Fibroblast of the aortic adventitia (primary cell): ENCODE measurements at regions not wholly inside any gene's neighbourhood (a gene's known extent, or its start where the extent isn't known, plus 50 kb on each side); places are given as distances from the start of the nearest gene placed in this dataset.

Experiments
- DNase-seq: peaks from one replicate; pipeline ENCODE4 v3.0.0-alpha.2; 2010; ENCODE audit warnings: low read depth
- H3K4me3 ChIP-seq: 2 replicates; pipeline ENCODE4 v1.5.1; 2011; ENCODE audit warnings: low read depth, mild to moderate bottlenecking, control low read depth, low read length, moderate library complexity
- CTCF ChIP-seq: IDR thresholded peaks from 2 replicates; pipeline ENCODE4 v1.5.1; 2011; ENCODE audit warnings: mild to moderate bottlenecking, low read length, control low read depth, inconsistent platforms; ENCODE audit not compliant: insufficient read depth

DNA sequence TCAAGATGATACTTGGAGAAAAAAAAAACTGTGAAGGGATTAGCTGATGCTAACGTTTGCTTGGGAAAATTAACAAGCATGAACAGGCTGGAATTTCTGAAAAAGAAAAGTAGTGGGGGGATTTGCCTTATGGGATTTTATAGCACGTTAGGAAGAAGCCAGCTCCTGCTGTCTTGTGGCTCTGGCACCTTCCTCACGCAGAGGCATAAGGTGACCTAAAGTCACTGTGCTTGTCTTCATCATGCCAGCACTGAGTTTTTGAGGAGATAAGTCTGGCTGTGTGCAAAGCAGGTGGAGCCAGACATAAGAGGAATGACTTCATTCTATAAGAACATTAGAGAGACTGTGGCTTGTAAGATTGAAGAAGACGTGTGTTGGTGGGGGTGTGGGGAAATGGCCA, 94.4 kb upstream of the MAP1B start:
- no peak for TF ChIP-seq CTCF
- no peak overlapping the region for H3K4me3 ChIP-seq
- DNase-seq = no peak

- DNase-seq = peak; percentile 63
- no peak overlapping the region for H3K4me3 ChIP-seq
- TF ChIP-seq CTCF = no peak
These were observed 93.3 kb upstream of the MAP1B start for GRCh38 chr5:72013766-72014624.

DNA sequence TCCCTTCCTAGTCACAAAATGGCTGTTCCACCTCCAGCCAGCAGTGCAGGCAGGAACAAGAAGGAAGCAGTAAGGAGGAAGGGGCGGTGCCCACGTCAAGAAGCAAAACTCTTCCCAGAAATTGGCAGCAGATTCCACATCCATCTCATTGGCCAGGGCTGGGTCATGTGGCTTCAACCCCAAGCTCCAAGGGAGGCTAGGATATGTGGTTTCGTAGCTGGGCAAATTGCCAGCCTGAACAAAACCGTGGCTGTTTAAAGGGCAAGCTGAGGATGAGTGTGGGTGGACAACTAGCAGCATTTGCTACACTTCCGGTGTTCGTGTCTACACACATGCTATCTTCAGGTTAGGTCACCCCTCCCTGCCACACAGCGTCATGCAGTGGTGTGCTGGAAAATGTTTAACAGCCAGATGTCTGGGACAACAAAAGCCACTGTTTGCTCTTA, 92.1 kb upstream of the MAP1B start:
- no peak for TF ChIP-seq CTCF
- H3K4me3 ChIP-seq = no peak overlapping the region
- DNase-seq = peak; percentile 92

- TF ChIP-seq CTCF = peak; percentile 82
- no peak overlapping the region for H3K4me3 ChIP-seq
- peak; percentile 32 for DNase-seq
These were observed 89.0 kb upstream of the MAP1B start for GRCh38 chr5:72018143-72018803.

DNA sequence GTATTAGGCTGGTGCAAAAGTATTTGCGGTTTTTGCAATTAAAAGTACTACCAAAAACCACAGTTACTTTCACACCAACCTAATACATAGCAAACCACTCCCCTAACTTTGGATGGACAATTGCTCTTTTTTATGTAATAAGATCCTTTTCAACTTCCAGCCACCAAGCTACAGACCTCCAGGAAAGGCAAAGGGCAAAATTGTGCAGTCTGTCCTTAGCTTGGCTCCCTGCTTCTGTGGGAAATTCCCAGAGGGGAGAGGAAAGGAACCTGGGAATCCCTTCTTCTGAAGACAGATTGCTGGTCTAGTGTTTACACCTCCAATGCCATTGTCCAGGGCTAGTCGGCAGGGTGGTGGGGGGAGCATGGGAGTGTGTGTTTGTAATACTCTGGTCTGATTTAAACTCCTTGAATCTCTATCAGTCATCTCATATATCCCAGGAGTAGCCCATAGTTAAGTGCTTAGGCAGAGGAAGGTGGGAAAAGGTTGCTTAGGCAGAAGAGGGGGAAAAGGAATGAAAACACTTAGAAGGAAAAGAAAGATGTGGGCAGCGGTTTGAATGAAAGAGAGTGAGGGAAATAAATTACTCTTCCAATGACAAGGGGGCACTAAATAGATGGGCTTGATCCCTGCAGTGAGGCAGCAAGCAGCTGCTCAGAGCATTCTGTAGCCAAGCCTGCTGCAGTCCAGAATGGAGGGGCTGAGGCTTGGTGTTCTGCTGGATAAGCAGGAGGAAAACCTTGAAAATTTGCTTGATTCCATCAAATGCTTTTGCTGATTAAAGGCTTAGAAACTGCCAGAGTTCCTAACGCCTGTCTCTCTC, 86.9 kb upstream of the MAP1B start:
- H3K4me3 ChIP-seq = no peak overlapping the region
- TF ChIP-seq CTCF = no peak
- no peak for DNase-seq

DNA sequence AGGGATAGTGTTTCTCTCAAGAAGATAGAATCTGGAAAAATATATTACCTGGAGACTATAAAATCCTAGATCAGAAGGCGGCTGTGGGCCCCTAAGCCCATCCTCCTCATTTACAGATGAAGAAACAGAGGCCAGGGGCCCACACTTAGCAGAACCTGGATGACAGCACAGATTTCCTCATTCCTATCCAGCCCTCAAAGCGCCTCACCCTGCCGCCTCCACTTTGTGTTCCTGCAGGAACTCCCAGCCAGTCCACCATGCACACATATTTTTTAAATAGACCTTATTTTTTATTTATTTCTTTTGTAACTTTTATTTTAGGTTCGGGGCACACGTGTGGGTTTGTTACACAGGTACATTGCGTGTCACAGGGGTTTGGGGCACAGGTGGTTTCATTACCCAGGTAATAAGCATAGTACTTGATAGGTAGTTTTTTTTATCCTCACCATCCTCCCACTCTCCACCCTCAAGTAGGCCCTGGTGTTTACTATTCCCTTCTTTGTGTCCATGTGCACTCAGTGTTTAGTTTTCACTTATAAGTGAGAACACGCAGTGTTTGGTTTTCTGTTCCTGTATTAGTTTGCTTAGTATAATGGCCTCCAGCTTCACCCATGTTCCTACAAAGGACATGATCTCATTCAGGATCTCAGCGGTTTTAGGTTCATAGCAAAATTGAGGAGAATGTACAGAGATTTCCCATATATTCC, 85.5 kb upstream of the MAP1B start:
- no peak for TF ChIP-seq CTCF
- H3K4me3 ChIP-seq = no peak overlapping the region
- DNase-seq = no peak
